Heart left ventricle (tissue), 16 donors: ENCODE measurements at regions not wholly inside any gene's neighbourhood (a gene's known extent, or its start where the extent isn't known, plus 50 kb on each side); places are given as distances from the start of the nearest gene placed in this dataset.

Experiments
- ATAC-seq, 4 donors: fragments of 200-7000 bp; cut with Tn5 transposase; one replicate each; pipeline ENCODE4 v1.9.1; 2020 to 2022; ENCODE audit warnings: moderate library complexity in 4 of 4, mild to moderate bottlenecking in 3 of 4, moderate number of reproducible peaks in 1 of 4
- DNase-seq, 5 donors: peaks; one replicate each; pipeline ENCODE4 v3.0.0-alpha.2; 2020
- H3K27ac ChIP-seq, 12 donors: fragments of 200-600 bp; sonication (generic) in 4 of 12; one replicate each; pipeline versions ENCODE4 v1.5.0 to v1.8.0; 2016 to 2022; ENCODE audit warnings: mild to moderate bottlenecking in 2 of 12
- H3K27me3 ChIP-seq, 9 donors: fragments of 200-600 bp; sonication (generic) in 2 of 9; one replicate each; pipeline versions ENCODE4 v1.5.1 to v1.8.0; 2016 to 2022; ENCODE audit warnings: mild to moderate bottlenecking in 3 of 9
- H3K36me3 ChIP-seq, 9 donors: fragments of 200-600 bp; sonication (generic) in 2 of 9; one replicate each; pipeline versions ENCODE4 v1.5.0 to v1.8.0; 2018 to 2022; ENCODE audit warnings: mild to moderate bottlenecking in 2 of 9
- H3K4me1 ChIP-seq, 12 donors: fragments of 200-600 bp; sonication (generic) in 4 of 12; one replicate each; pipeline versions ENCODE4 v1.5.0 to v1.8.0; 2016 to 2022; ENCODE audit warnings: mild to moderate bottlenecking in 3 of 12
- H3K4me3 ChIP-seq, 12 donors: fragments of 200-600 bp; sonication (generic) in 4 of 12; one replicate each; pipeline versions ENCODE4 v1.5.0 to v1.8.0; 2017 to 2022; ENCODE audit warnings: mild to moderate bottlenecking in 9 of 12, moderate library complexity in 4 of 12
- H3K9me3 ChIP-seq, 12 donors: fragments of 200-600 bp; sonication (generic) in 4 of 12; one replicate each; pipeline versions ENCODE4 v1.5.0 to v1.8.0; 2016 to 2022; ENCODE audit warnings: mild to moderate bottlenecking in 1 of 12
- POLR2A ChIP-seq, 2 donors: fragments of 450-650 bp; IDR thresholded peaks; one replicate each; pipeline ENCODE4 v1.6.1; 2017; ENCODE audit warnings: antibody characterized with exemption in 2 of 2, mild to moderate bottlenecking in 2 of 2, moderate library complexity in 2 of 2
- WGBS, 4 donors: extraction: QIAGEN DNeasy Blood & Tissue Kit in 2 of 4; methylation state at CpG; one replicate each; pipeline versions ENCODE4 v1.1.5 to v1.1.7; 2013 to 2018; 5-methylcytosine and 5-hydroxymethylcytosine counted together
- intact Hi-C, 10 donors: fragments of 100-400 bp; cut with DNase I; formaldehyde crosslinking; loops; one replicate each; pipeline versions ENCODE4 v1.11.1 to v1.14.2; 2022
- TF ChIP-seq, protein P1 (sequence below), 12 donors: fragments of 200-600 bp; sonication (generic) in 4 of 12; IDR thresholded peaks; one replicate each; pipeline versions ENCODE4 v1.5.0 to v1.8.0; 2018 to 2022; ENCODE audit warnings: antibody characterized with exemption in 12 of 12, mild to moderate bottlenecking in 5 of 12
- donor health status: ischemic (EF 13 %, LVEDD 7.1; RV severe dilation, severe dysfunction).
- donor health status: healthy with polysubstance abuse.
- donor health status: DM: no; HTN: yes; CAD: no.
- donor health status: DM: no; HTN: no; CAD: no.
- donor health status: ischemic (EF 25% LVEDD 6.9; RV normal size, moderate dysfunction).
- donor health status: ischemic (EF 25% LVEDD 5.7; RV mildly dilated, moderate dysfunction).
- donor health status: healthy.
- donor health status: DM: yes; HTN: yes; CAD: no.
- donor health status: ischemic (EF 35%, LVEDD 5.7; RV mildly dilated, moderate dysfunction).
- donor health status: nonischemic (EF 11% LVEDD 7.7; RV severe dilation, severe dysfunction).
- donor health status: DM: yes; HTN: yes; CAD: no.
- donor health status: PGD.
- donor health status: ischemic (EF 29% LVEDD 5.4; RV normal size, mild dysfunction).
- donor health status: nonischemic (EF 23%, LVEDD 6.1; RV moderate dilation, normal function).

DNA sequence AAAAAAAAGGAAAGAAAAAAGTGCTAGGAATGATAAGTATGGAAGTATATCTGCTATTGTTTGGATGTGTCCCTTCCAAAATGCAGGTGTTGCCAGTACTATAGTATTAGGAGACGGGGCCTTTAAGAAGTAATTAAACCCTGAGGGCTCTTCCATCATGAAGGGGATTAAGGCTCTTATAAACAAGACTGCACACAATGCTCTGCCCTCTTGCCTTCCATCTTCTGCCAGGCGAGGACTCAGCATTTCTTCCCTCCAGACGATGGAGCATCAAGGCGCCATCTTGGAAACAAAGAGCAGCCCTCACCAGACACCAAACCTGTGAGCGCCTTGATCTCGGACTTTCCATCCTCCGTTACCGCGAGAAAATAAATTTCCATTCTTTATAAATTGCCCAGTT is 120.1 kb upstream of the GPM6A start:
- no peaks in the 10 kb centered on the region for H3K9me3 ChIP-seq
- TF ChIP-seq, protein P1, sequence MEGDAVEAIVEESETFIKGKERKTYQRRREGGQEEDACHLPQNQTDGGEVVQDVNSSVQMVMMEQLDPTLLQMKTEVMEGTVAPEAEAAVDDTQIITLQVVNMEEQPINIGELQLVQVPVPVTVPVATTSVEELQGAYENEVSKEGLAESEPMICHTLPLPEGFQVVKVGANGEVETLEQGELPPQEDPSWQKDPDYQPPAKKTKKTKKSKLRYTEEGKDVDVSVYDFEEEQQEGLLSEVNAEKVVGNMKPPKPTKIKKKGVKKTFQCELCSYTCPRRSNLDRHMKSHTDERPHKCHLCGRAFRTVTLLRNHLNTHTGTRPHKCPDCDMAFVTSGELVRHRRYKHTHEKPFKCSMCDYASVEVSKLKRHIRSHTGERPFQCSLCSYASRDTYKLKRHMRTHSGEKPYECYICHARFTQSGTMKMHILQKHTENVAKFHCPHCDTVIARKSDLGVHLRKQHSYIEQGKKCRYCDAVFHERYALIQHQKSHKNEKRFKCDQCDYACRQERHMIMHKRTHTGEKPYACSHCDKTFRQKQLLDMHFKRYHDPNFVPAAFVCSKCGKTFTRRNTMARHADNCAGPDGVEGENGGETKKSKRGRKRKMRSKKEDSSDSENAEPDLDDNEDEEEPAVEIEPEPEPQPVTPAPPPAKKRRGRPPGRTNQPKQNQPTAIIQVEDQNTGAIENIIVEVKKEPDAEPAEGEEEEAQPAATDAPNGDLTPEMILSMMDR (IDR thresholded peaks at IDR 0.05), result no peak
- no peak for TF ChIP-seq POLR2A (IDR thresholded peaks at IDR 0.05)
- DNase-seq (no peak), ATAC-seq (no peak)
- intact Hi-C loops, result no loop called here
- no peak overlapping the region for H3K4me3 ChIP-seq
- WGBS, 4 donors, result 95 to 97% (median 96%) methylated on average over 9 of the region's 9 CpGs
- no peaks in the 10 kb centered on the region for H3K36me3 ChIP-seq
- no peaks in the 10 kb centered on the region for H3K4me1 ChIP-seq
- H3K27ac ChIP-seq, result no peak overlapping the region
- H3K27me3 ChIP-seq, result no peaks in the 10 kb centered on the region

DNA sequence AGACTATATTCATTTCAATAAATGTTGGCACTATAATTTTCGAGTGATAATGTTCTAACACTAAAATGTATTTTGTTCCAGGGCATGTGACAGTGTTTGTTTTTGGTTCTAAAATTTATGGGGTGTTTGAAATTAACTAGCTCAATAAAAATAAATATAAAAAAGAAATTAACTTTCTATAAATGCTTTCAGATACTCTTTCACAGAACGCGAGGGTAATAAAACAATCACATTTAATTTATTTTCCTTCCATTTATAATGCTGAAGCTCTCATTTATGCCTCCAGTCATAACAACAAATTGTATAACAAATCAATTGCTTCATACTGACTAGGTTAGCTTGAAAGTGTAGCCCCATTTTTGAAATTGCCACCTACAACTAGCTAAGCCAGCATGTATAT is 122.4 kb upstream of the GPM6A start:
- H3K4me3 ChIP-seq, result no peak overlapping the region
- H3K4me1 ChIP-seq, result no peaks in the 10 kb centered on the region
- TF ChIP-seq, protein P1 (IDR thresholded peaks at IDR 0.05), result no peak
- no peak for TF ChIP-seq POLR2A (IDR thresholded peaks at IDR 0.05)
- DNase-seq, result no peak
- no peaks in the 10 kb centered on the region for H3K36me3 ChIP-seq
- no peak for ATAC-seq
- no peaks in the 10 kb centered on the region for H3K9me3 ChIP-seq
- 88 to 93% (median 92%) methylated on average over 3 of the region's 3 CpGs for WGBS, 4 donors
- no peak overlapping the region for H3K27ac ChIP-seq
- H3K27me3 ChIP-seq, result no peaks in the 10 kb centered on the region
- intact Hi-C loops, result no loop called here

DNA sequence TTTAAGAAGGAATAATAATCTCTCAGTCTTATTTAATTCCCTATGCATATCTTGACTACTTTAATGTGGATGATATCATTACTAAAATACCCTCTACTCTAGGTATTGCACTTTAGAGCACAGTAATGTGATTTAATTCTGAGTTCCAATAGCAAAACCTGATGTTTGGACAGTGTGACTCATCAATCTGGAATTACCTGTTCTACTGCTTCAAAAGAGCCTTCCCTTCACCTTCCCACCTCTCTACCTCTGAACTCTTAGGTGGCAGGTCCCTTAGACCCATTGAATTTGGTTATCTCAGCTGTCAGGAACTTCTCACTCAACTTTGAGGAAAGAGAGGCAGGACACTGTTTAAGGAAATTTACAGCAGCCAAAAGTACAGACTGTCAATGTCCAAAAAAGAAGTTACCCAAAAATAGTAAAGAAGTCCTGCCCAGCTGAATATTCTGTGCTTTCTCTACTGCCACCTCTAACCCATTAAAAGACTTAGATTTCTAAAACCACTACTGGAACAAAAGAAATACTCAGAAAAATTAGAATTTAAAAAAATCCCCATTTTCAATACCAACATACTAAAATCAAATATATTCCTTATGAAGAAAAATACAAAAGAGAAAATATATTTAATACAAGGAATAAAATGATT is 123.1 kb upstream of the GPM6A start:
- intact Hi-C loops, result no loop called here
- H3K27ac ChIP-seq, result no peak overlapping the region
- H3K27me3 ChIP-seq, result no peaks in the 10 kb centered on the region
- H3K9me3 ChIP-seq, result no peaks in the 10 kb centered on the region
- no peaks in the 10 kb centered on the region for H3K36me3 ChIP-seq
- DNase-seq (no peak), ATAC-seq (no peak)
- no peak for TF ChIP-seq POLR2A (IDR thresholded peaks at IDR 0.05)
- TF ChIP-seq, protein P1 (IDR thresholded peaks at IDR 0.05), result no peak
- H3K4me1 ChIP-seq, result no peaks in the 10 kb centered on the region
- H3K4me3 ChIP-seq, result no peak overlapping the region

DNA sequence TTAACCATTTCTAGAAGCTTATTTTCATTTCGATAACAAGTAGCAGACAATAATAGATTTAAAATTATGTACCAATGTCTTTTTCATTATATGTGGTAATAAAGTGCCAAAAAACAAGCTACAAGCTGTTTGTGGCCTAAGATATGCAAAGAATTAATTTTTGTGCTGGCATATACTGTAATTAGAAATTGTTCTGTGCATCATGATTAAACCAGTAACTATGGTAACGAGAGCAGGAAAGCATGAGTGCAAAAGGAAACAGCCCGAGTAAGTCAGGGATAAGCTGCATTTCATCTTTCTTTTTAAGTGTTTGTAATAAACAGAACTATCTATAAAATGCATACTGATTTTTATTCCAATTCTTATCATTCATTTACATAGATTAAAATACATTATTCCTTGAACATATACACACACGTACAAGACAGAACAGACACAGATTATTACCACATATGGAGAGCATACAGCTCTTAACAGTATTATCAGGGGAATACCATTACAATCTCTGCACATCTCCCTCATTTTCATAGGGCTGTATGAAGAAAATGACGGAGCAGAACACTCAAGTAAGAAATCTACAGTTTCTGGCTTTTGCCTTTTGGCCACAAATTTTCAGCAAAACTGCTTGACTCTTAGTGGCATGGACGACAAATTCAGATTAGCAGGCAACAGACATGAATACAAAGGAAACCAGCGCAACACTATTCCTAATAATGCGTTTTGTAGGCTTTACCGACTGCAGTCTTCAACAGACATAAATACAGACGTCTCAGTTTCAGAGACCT is 121.3 kb upstream of the WDR17 start:
- Histone ChIP-seq H3K9me3 (no peaks in the 10 kb centered on the region), H3K4me3 (no peak overlapping the region), H3K4me1 (peaks cover 0 to 4% (median 0%) of the 10 kb centered on the region in 12 donors), H3K27ac (no peak overlapping the region), H3K27me3 (no peaks in the 10 kb centered on the region), H3K36me3 (no peaks in the 10 kb centered on the region)
- 75 to 84% (median 78%) methylated on average over 10 of the region's 10 CpGs for WGBS, 4 donors
- intact Hi-C loops, result loop anchor here in 1 of 10 donors (10.0 kb wide), 1 partner anchor 400 kb away; no protein-coding TSS in a partner anchor
- no peak for DNase-seq
- no peak for ATAC-seq
- TF ChIP-seq, protein P1 (IDR thresholded peaks at IDR 0.05), result no peak
- TF ChIP-seq POLR2A (IDR thresholded peaks at IDR 0.05), result no peak
